H1 (cell line): ENCODE measurements at regions not wholly inside any gene's neighbourhood (a gene's known extent, or its start where the extent isn't known, plus 50 kb on each side); places are given as distances from the start of the nearest gene placed in this dataset.

ENCODE experiments used
- CTCF ChIA-PET: fragments of 300-600 bp; sonication (Branson Sonifier 250); formaldehyde crosslinking; loops from one replicate; lab custom pipeline; 2021; ENCODE audit not compliant: partially characterized antibody; lab: Charles Lee
- POLR2A ChIA-PET: fragments of 300-600 bp; sonication (Branson Sonifier 250); formaldehyde crosslinking; loops from one replicate; lab custom pipeline; 2021; ENCODE audit warnings: inconsistent platforms; ENCODE audit not compliant: partially characterized antibody; lab: Charles Lee
- DNase-seq, 2 experiments: peaks; one replicate each; pipeline versions ENCODE4 v3.0.0 to v3.0.0-alpha.2; 2010 to 2022; ENCODE audit warnings: low spot score in 2 of 2, low read depth in 1 of 2, mixed read lengths in 1 of 2
- FAIRE-seq: peaks from 2 replicates; lab custom pipeline; 2011; peaks lifted over from hg19 to GRCh38; lab: Jason Lieb, UNC
- H2AFZ ChIP-seq: 2 replicates; pipeline ENCODE4 v1.8.1; 2012; ENCODE audit warnings: low read length, inconsistent platforms
- H2AK5ac ChIP-seq: 2 replicates; pipeline ENCODE4 v1.6.1; 2013; ENCODE audit warnings: low read depth, low read length
- H2BK120ac ChIP-seq: replicated peaks from 2 replicates; pipeline ENCODE3; 2013; ENCODE audit warnings: low read depth, low read length, inconsistent platforms
- H2BK12ac ChIP-seq: 2 replicates; pipeline ENCODE4 v1.6.1; 2013; ENCODE audit warnings: low read depth, low read length
- H2BK15ac ChIP-seq: 2 replicates; pipeline ENCODE4 v1.6.1; 2013; ENCODE audit warnings: low read length
- H2BK20ac ChIP-seq: 2 replicates; pipeline ENCODE4 v1.6.1; 2013; ENCODE audit warnings: low read length
- H2BK5ac ChIP-seq: 2 replicates; pipeline ENCODE4 v1.6.1; 2013; ENCODE audit warnings: low read depth, low read length
- H3K14ac ChIP-seq: 2 replicates; pipeline ENCODE4 v1.6.1; 2013; ENCODE audit warnings: inconsistent platforms; ENCODE audit not compliant: insufficient read length
- H3K18ac ChIP-seq: 2 replicates; pipeline ENCODE4 v1.6.1; 2013; ENCODE audit warnings: low read length; ENCODE audit errors: extremely low read depth
- H3K23ac ChIP-seq: 2 replicates; pipeline ENCODE4 v1.6.1; 2013; ENCODE audit warnings: inconsistent platforms; ENCODE audit not compliant: insufficient read length
- H3K23me2 ChIP-seq: 2 replicates; pipeline ENCODE4 v1.6.1; 2013; ENCODE audit warnings: low read depth, low read length
- H3K27ac ChIP-seq: 2 replicates; pipeline ENCODE4 v1.6.1; 2011; ENCODE audit warnings: low read depth, low read length, inconsistent platforms
- H3K27me3 ChIP-seq, 4 experiments: replicated peaks in 1 of 4; 1 replicate in 1 of 4; 2 replicates in 3 of 4; pipeline versions ENCODE4 v1.6.1 to v1.8.1; 2011 to 2013; ENCODE audit warnings: low read length in 3 of 4, mild to moderate bottlenecking in 3 of 4, inconsistent platforms in 2 of 4, mixed read lengths in 2 of 4, moderate library complexity in 1 of 4; ENCODE audit not compliant: control insufficient read depth in 3 of 4, insufficient read depth in 3 of 4; ENCODE audit errors: extremely low read depth in 1 of 4
- H3K36me3 ChIP-seq, 4 experiments: 2 replicates each; pipeline versions ENCODE4 v1.6.1 to v1.8.1; 2011 to 2013; ENCODE audit warnings: mild to moderate bottlenecking in 4 of 4, low read length in 3 of 4, moderate library complexity in 2 of 4, control low read depth in 1 of 4, inconsistent platforms in 1 of 4; ENCODE audit not compliant: insufficient read depth in 4 of 4, control insufficient read depth in 2 of 4
- H3K4ac ChIP-seq: replicated peaks from 2 replicates; pipeline ENCODE3; 2013; ENCODE audit warnings: low read length, low read depth, mixed read lengths, inconsistent platforms; ENCODE audit not compliant: insufficient read length
- H3K4me1 ChIP-seq, 4 experiments: replicated peaks in 1 of 4; 1 replicate in 1 of 4; 2 replicates in 3 of 4; pipeline versions ENCODE4 v1.6.1 to v1.8.1; 2011 to 2013; ENCODE audit warnings: low read length in 3 of 4, inconsistent platforms in 2 of 4, mixed read lengths in 1 of 4; ENCODE audit not compliant: insufficient read depth in 4 of 4, control insufficient read depth in 3 of 4
- H3K4me2 ChIP-seq, 2 experiments: 2 replicates each; pipeline versions ENCODE4 v1.6.1 to v1.8.1; 2011 to 2013; ENCODE audit warnings: low read depth in 2 of 2, low read length in 2 of 2, control low read depth in 1 of 2, inconsistent platforms in 1 of 2, mild to moderate bottlenecking in 1 of 2; ENCODE audit not compliant: insufficient read depth in 1 of 2
- H3K4me3 ChIP-seq, 4 experiments: fragments of 200-600, 300-600 bp in 1 of 4; sonication (generic), shearing (Covaris generic), sonication (Bioruptor Twin) in 1 of 4; 2 replicates each; pipeline versions ENCODE4 v1.5.1 to v1.8.1; 2011 to 2016; ENCODE audit warnings: low read length in 4 of 4, low read depth in 3 of 4, control low read depth in 2 of 4, inconsistent platforms in 2 of 4, mild to moderate bottlenecking in 2 of 4, mixed read lengths in 1 of 4, moderate library complexity in 1 of 4; ENCODE audit not compliant: insufficient read depth in 2 of 4; ENCODE audit errors: extremely low read depth in 1 of 4
- H3K56ac ChIP-seq: replicated peaks from 2 replicates; pipeline ENCODE3; 2013; ENCODE audit warnings: low read depth, mild to moderate bottlenecking, mixed read lengths, low read length, inconsistent platforms; ENCODE audit not compliant: insufficient read length
- H3K79me1 ChIP-seq: 2 replicates; pipeline ENCODE4 v1.6.1; 2013; ENCODE audit warnings: low read depth, low read length, control low read depth
- H3K79me2 ChIP-seq, 2 experiments: 2 replicates each; pipeline versions ENCODE4 v1.6.1 to v1.8.1; 2012 to 2013; ENCODE audit warnings: low read length in 2 of 2, mild to moderate bottlenecking in 2 of 2, inconsistent platforms in 1 of 2; ENCODE audit not compliant: insufficient read depth in 2 of 2, control insufficient read depth in 1 of 2
- H3K9ac ChIP-seq, 4 experiments: replicated peaks in 1 of 4; 1 replicate in 1 of 4; 2 replicates in 3 of 4; pipeline versions ENCODE4 v1.6.1 to v1.8.1; 2011 to 2013; ENCODE audit warnings: low read depth in 3 of 4, low read length in 3 of 4, control low read depth in 2 of 4, mild to moderate bottlenecking in 2 of 4, moderate library complexity in 2 of 4, inconsistent platforms in 1 of 4; ENCODE audit errors: extremely low read depth in 1 of 4
- H3K9me3 ChIP-seq, 2 experiments: 2 replicates each; pipeline versions ENCODE4 v1.6.1 to v1.8.1; 2012 to 2013; ENCODE audit warnings: mild to moderate bottlenecking in 2 of 2, moderate library complexity in 2 of 2, control low read depth in 1 of 2, inconsistent platforms in 1 of 2, low read depth in 1 of 2, low read length in 1 of 2, mixed read lengths in 1 of 2; ENCODE audit not compliant: insufficient read depth in 2 of 2
- H4K20me1 ChIP-seq, 2 experiments: replicated peaks in 1 of 2; 2 replicates each; pipeline versions ENCODE3 to v1.8.1; 2011 to 2013; ENCODE audit warnings: inconsistent platforms in 2 of 2, low read length in 2 of 2, mild to moderate bottlenecking in 1 of 2; ENCODE audit not compliant: insufficient read depth in 2 of 2, control insufficient read depth in 1 of 2
- H4K5ac ChIP-seq: 2 replicates; pipeline ENCODE4 v1.6.1; 2013; ENCODE audit warnings: low read length, low read depth, mixed read lengths, inconsistent platforms; ENCODE audit not compliant: insufficient read length
- H4K8ac ChIP-seq: 2 replicates; pipeline ENCODE4 v1.8.0; 2013; ENCODE audit warnings: mild to moderate bottlenecking, moderate library complexity, low read length, inconsistent platforms; ENCODE audit not compliant: insufficient read depth; ENCODE audit errors: extremely low read depth
- H4K91ac ChIP-seq: replicated peaks from 2 replicates; pipeline ENCODE3; 2013; ENCODE audit warnings: low read length, mixed read lengths, inconsistent platforms; ENCODE audit not compliant: insufficient read length
- WGBS, 2 experiments: shearing (Covaris generic) in 1 of 2; methylation state at CpG; one replicate each; pipeline versions ENCODE4 v1.1.6 to v1.1.7; 2013 to 2015; ENCODE audit warnings: low lambda C conversion rate in 2 of 2, mixed read lengths in 2 of 2, inconsistent platforms in 1 of 2, low coverage in 1 of 2, missing lambda C conversion rate in 1 of 2; ENCODE audit not compliant: insufficient replicate concordance in 2 of 2, insufficient coverage in 1 of 2, insufficient read length in 1 of 2; ENCODE audit errors: extremely low coverage in 1 of 2, missing lambda C conversion rate in 1 of 2; 5-methylcytosine and 5-hydroxymethylcytosine counted together
- TF ChIP-seq, protein P1 (sequence below): fragments of 300-600 bp; sonication (generic); IDR thresholded peaks from 2 replicates; pipeline ENCODE4 v1.7.1; 2012; ENCODE audit warnings: low read length, moderate library complexity, mild to moderate bottlenecking, inconsistent platforms; ENCODE audit not compliant: insufficient replicate concordance

GRCh38 chr13:81458170-81458569 is 1117.2 kb upstream of the SPRY2 start:
- FAIRE-seq (no peak), DNase-seq (no peak)
- ChIA-PET POLR2A (no interaction called here), CTCF (no interaction called here)
- Histone ChIP-seq H3K56ac (no peak overlapping the region), H4K8ac (no peak overlapping the region), H2BK12ac (no peak overlapping the region), H3K79me1 (no peaks in the 10 kb centered on the region), H2BK20ac (no peak overlapping the region), H2BK15ac (no peak overlapping the region), H4K5ac (no peak overlapping the region), H3K4me1 (no peaks in the 10 kb centered on the region), H3K14ac (no peak overlapping the region), H3K9ac (no peak overlapping the region), H3K23ac (no peak overlapping the region), H4K20me1 (no peaks in the 10 kb centered on the region), H3K4me3 (no peak overlapping the region), H3K27ac (no peak overlapping the region), H3K23me2 (no peaks in the 10 kb centered on the region), H3K36me3 (no peaks in the 10 kb centered on the region), H4K91ac (no peak overlapping the region), H2BK5ac (no peak overlapping the region), H3K9me3 (no peaks in the 10 kb centered on the region), H3K79me2 (no peaks in the 10 kb centered on the region), H3K4ac (no peak overlapping the region), H3K27me3 (no peaks in the 10 kb centered on the region), H2AFZ (peak overlapping the region; percentile 41; the same call in 1 of the 2 replicates), H2AK5ac (no peak overlapping the region), H2BK120ac (no peak overlapping the region), H3K18ac (no peak overlapping the region), H3K4me2 (no peak overlapping the region)
- WGBS, 2 experiments, result 88% methylated on average over 3 of the region's 3 CpGs; no CpG with 5 or more reads in 1 of the 2 experiments
- TF ChIP-seq, protein P1, sequence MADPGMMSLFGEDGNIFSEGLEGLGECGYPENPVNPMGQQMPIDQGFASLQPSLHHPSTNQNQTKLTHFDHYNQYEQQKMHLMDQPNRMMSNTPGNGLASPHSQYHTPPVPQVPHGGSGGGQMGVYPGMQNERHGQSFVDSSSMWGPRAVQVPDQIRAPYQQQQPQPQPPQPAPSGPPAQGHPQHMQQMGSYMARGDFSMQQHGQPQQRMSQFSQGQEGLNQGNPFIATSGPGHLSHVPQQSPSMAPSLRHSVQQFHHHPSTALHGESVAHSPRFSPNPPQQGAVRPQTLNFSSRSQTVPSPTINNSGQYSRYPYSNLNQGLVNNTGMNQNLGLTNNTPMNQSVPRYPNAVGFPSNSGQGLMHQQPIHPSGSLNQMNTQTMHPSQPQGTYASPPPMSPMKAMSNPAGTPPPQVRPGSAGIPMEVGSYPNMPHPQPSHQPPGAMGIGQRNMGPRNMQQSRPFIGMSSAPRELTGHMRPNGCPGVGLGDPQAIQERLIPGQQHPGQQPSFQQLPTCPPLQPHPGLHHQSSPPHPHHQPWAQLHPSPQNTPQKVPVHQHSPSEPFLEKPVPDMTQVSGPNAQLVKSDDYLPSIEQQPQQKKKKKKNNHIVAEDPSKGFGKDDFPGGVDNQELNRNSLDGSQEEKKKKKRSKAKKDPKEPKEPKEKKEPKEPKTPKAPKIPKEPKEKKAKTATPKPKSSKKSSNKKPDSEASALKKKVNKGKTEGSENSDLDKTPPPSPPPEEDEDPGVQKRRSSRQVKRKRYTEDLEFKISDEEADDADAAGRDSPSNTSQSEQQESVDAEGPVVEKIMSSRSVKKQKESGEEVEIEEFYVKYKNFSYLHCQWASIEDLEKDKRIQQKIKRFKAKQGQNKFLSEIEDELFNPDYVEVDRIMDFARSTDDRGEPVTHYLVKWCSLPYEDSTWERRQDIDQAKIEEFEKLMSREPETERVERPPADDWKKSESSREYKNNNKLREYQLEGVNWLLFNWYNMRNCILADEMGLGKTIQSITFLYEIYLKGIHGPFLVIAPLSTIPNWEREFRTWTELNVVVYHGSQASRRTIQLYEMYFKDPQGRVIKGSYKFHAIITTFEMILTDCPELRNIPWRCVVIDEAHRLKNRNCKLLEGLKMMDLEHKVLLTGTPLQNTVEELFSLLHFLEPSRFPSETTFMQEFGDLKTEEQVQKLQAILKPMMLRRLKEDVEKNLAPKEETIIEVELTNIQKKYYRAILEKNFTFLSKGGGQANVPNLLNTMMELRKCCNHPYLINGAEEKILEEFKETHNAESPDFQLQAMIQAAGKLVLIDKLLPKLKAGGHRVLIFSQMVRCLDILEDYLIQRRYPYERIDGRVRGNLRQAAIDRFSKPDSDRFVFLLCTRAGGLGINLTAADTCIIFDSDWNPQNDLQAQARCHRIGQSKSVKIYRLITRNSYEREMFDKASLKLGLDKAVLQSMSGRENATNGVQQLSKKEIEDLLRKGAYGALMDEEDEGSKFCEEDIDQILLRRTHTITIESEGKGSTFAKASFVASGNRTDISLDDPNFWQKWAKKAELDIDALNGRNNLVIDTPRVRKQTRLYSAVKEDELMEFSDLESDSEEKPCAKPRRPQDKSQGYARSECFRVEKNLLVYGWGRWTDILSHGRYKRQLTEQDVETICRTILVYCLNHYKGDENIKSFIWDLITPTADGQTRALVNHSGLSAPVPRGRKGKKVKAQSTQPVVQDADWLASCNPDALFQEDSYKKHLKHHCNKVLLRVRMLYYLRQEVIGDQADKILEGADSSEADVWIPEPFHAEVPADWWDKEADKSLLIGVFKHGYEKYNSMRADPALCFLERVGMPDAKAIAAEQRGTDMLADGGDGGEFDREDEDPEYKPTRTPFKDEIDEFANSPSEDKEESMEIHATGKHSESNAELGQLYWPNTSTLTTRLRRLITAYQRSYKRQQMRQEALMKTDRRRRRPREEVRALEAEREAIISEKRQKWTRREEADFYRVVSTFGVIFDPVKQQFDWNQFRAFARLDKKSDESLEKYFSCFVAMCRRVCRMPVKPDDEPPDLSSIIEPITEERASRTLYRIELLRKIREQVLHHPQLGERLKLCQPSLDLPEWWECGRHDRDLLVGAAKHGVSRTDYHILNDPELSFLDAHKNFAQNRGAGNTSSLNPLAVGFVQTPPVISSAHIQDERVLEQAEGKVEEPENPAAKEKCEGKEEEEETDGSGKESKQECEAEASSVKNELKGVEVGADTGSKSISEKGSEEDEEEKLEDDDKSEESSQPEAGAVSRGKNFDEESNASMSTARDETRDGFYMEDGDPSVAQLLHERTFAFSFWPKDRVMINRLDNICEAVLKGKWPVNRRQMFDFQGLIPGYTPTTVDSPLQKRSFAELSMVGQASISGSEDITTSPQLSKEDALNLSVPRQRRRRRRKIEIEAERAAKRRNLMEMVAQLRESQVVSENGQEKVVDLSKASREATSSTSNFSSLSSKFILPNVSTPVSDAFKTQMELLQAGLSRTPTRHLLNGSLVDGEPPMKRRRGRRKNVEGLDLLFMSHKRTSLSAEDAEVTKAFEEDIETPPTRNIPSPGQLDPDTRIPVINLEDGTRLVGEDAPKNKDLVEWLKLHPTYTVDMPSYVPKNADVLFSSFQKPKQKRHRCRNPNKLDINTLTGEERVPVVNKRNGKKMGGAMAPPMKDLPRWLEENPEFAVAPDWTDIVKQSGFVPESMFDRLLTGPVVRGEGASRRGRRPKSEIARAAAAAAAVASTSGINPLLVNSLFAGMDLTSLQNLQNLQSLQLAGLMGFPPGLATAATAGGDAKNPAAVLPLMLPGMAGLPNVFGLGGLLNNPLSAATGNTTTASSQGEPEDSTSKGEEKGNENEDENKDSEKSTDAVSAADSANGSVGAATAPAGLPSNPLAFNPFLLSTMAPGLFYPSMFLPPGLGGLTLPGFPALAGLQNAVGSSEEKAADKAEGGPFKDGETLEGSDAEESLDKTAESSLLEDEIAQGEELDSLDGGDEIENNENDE, result no peak
